Endothelial cell of umbilical vein (primary cell): ENCODE measurements at regions not wholly inside any gene's neighbourhood (a gene's known extent, or its start where the extent isn't known, plus 50 kb on each side); places are given as distances from the start of the nearest gene placed in this dataset.

ENCODE experiments used
- BruUV-seq: library from RNA; stranded (reverse); fragments of 400-500 nt; replicated peaks from 2 replicates; lab custom pipeline; 2021; lab: Mats Ljungman, UMichigan
- CTCF ChIA-PET: fragments of 300-600, 350-600 bp; sonication (Branson Sonifier 250); formaldehyde crosslinking; loops from one replicate; lab custom pipeline; 2021; ENCODE audit warnings: antibody characterized with exemption, inconsistent platforms; lab: Charles Lee
- POLR2A ChIA-PET: fragments of 300-600, 350-600 bp; sonication (Branson Sonifier 250); formaldehyde crosslinking; loops from one replicate; lab custom pipeline; 2021; ENCODE audit warnings: antibody characterized with exemption, inconsistent platforms; lab: Charles Lee
- DNase-seq: peaks from one replicate; pipeline ENCODE4 v3.0.0-alpha.2; 2011; ENCODE audit warnings: low read depth, low spot score
- FAIRE-seq: peaks from 2 replicates; lab custom pipeline; 2011; peaks lifted over from hg19 to GRCh38; lab: Jason Lieb, UNC
- H2AFZ ChIP-seq: 2 replicates; pipeline ENCODE4 v1.6.0; 2012; ENCODE audit warnings: low read depth, low read length, control low read depth, inconsistent platforms
- H3K27ac ChIP-seq: 2 replicates; pipeline ENCODE4 v1.5.1; 2011; ENCODE audit warnings: low read depth, mild to moderate bottlenecking, control low read depth, low read length, moderate library complexity; ENCODE audit not compliant: insufficient read depth
- H3K27me3 ChIP-seq, 2 experiments: 2 replicates each; pipeline versions ENCODE4 v1.6.0 to v1.6.1; 2011; ENCODE audit warnings: low read length in 2 of 2, mixed read lengths in 1 of 2; ENCODE audit not compliant: control insufficient read depth in 2 of 2, insufficient read depth in 2 of 2
- H3K36me3 ChIP-seq, 2 experiments: 2 replicates in 1 of 2; 3 replicates in 1 of 2; pipeline ENCODE4 v1.5.1; 2011; ENCODE audit warnings: low read length in 2 of 2, mild to moderate bottlenecking in 1 of 2, moderate library complexity in 1 of 2; ENCODE audit not compliant: control insufficient read depth in 2 of 2, insufficient read depth in 2 of 2; ENCODE audit errors: extremely low read depth in 1 of 2
- H3K4me1 ChIP-seq: 3 replicates; pipeline ENCODE4 v1.5.1; 2011; ENCODE audit warnings: mild to moderate bottlenecking, low read length; ENCODE audit not compliant: control insufficient read depth, insufficient read depth; ENCODE audit errors: extremely low read depth
- H3K4me2 ChIP-seq: 2 replicates; pipeline ENCODE4 v1.6.1; 2011; ENCODE audit warnings: low read length, control low read depth, mixed read lengths; ENCODE audit not compliant: insufficient read depth
- H3K4me3 ChIP-seq, 3 experiments: fragments of 200-600 bp in 1 of 3; sonication (generic), shearing (Covaris generic) in 1 of 3; replicated peaks in 1 of 3; 2 replicates each; pipeline ENCODE4 v1.5.1; 2011 to 2016; ENCODE audit warnings: control low read depth in 3 of 3, low read length in 3 of 3, mild to moderate bottlenecking in 2 of 3, inconsistent platforms in 1 of 3, low read depth in 1 of 3, moderate library complexity in 1 of 3; ENCODE audit not compliant: insufficient read depth in 1 of 3
- H3K79me2 ChIP-seq: 2 replicates; pipeline ENCODE4 v1.6.0; 2012; ENCODE audit warnings: low read length, inconsistent platforms; ENCODE audit not compliant: control insufficient read depth, insufficient read depth
- H3K9ac ChIP-seq: replicated peaks from 2 replicates; pipeline ENCODE3; 2011; ENCODE audit warnings: low read length, control low read depth; ENCODE audit not compliant: insufficient read depth; ENCODE audit errors: extremely low read depth
- H3K9me1 ChIP-seq: replicated peaks from 3 replicates; pipeline ENCODE4 v1.6.0; 2011; ENCODE audit warnings: mild to moderate bottlenecking, low read length; ENCODE audit not compliant: control insufficient read depth, insufficient read depth; ENCODE audit errors: extremely low read depth
- H3K9me3 ChIP-seq: replicated peaks from 2 replicates; pipeline ENCODE4 v1.5.1; 2012; ENCODE audit warnings: low read length, inconsistent platforms; ENCODE audit not compliant: control insufficient read depth, insufficient read depth
- H4K20me1 ChIP-seq: replicated peaks from 2 replicates; pipeline ENCODE3; 2011; ENCODE audit warnings: mild to moderate bottlenecking, low read length; ENCODE audit not compliant: control insufficient read depth, insufficient read depth; ENCODE audit errors: extremely low read depth
- CTCF ChIP-seq, 2 donors: IDR thresholded peaks; 1 replicate in 1 of 2; 2 replicates in 1 of 2; pipeline ENCODE4 v1.5.1; 2011; ENCODE audit warnings: low read length in 2 of 2, mild to moderate bottlenecking in 2 of 2, moderate library complexity in 2 of 2, control low read depth in 1 of 2, inconsistent platforms in 1 of 2, low read depth in 1 of 2; ENCODE audit not compliant: insufficient read depth in 1 of 2; ENCODE audit errors: extremely low read depth in 1 of 2
- EZH2 ChIP-seq: IDR thresholded peaks from 2 replicates; pipeline ENCODE4 v1.6.1; 2012; ENCODE audit warnings: borderline replicate concordance, low read depth, mild to moderate bottlenecking, moderate library complexity, low read length, inconsistent platforms; ENCODE audit not compliant: severe bottlenecking
- FOS ChIP-seq: IDR thresholded peaks from 2 replicates; pipeline ENCODE4 v1.6.1; 2011; ENCODE audit warnings: mild to moderate bottlenecking, low read length, moderate library complexity, borderline replicate concordance; ENCODE audit not compliant: insufficient read depth
- GATA2 ChIP-seq: IDR thresholded peaks from 2 replicates; pipeline ENCODE4 v1.7.0; 2011; ENCODE audit warnings: low read depth, mild to moderate bottlenecking, moderate library complexity, mixed read lengths, low read length; ENCODE audit not compliant: insufficient read length, insufficient read depth
- JUN ChIP-seq: IDR thresholded peaks from 2 replicates; pipeline ENCODE4 v1.6.1; 2011; ENCODE audit warnings: borderline replicate concordance, low read depth; ENCODE audit not compliant: insufficient read length, insufficient read depth
- MAX ChIP-seq: IDR thresholded peaks from 2 replicates; pipeline ENCODE4 v1.6.1; 2011; ENCODE audit not compliant: insufficient read depth, insufficient read length
- MYC ChIP-seq: IDR thresholded peaks from one replicate; pipeline ENCODE4 v1.6.1; 2011; ENCODE audit warnings: mild to moderate bottlenecking, low read depth, low read length
- POLR2A ChIP-seq: IDR thresholded peaks from 2 replicates; pipeline ENCODE4 v1.6.1; 2012; ENCODE audit warnings: low read depth, mild to moderate bottlenecking, control low read depth, low read length
- POLR2AphosphoS5 ChIP-seq: IDR thresholded peaks from 2 replicates; pipeline ENCODE4 v1.6.1; 2012; ENCODE audit warnings: low read depth, mild to moderate bottlenecking, control low read depth, low read length, moderate library complexity; ENCODE audit not compliant: insufficient read depth
- dilution Hi-C: fragments of 300-500 bp; cut with MboI; formaldehyde crosslinking; loops from one replicate; pipeline ENCODE4 v1.15.0; 2019; ENCODE audit warnings: low sequenced_read_pairs; ENCODE audit not compliant: extremely low pct_ligation_motif_present
- intact Hi-C: fragments of 100-400 bp; cut with micrococcal nuclease; formaldehyde crosslinking; loops from one replicate; pipeline ENCODE4 v1.10.0; 2022

GRCh38 chr10:43903451-43903850, 254.8 kb upstream of the ZNF32 start:
- intact Hi-C loops (no loop called here), dilution Hi-C loops (no loop called here)
- no TSS peak for BruUV-seq

More at GRCh38 chr10:43903451-43903850, 254.8 kb upstream of the ZNF32 start:
- Histone ChIP-seq H3K4me3 (no peak overlapping the region), H3K9me1 (no peaks in the 10 kb centered on the region), H2AFZ (no peak overlapping the region), H3K27me3 (peaks cover 0 to 8% of the 10 kb centered on the region in 2 experiments), H3K9ac (no peak overlapping the region), H4K20me1 (no peaks in the 10 kb centered on the region), H3K36me3 (no peaks in the 10 kb centered on the region), H3K79me2 (no peaks in the 10 kb centered on the region), H3K9me3 (no peaks in the 10 kb centered on the region), H3K4me1 (no peaks in the 10 kb centered on the region), H3K27ac (no peak overlapping the region), H3K4me2 (no peak overlapping the region)
- FAIRE-seq: no peak
- ChIA-PET POLR2A (no interaction called here), CTCF (interaction anchor here (1.6 kb wide), 1 partner anchor 10 kb away, joined by 4 read pairs; no protein-coding TSS in a partner anchor)
- DNase-seq: no peak
- TF ChIP-seq GATA2 (no peak), MAX (no peak), FOS (no peak), POLR2A (no peak), MYC (no peak), EZH2 (no peak), POLR2AphosphoS5 (no peak), CTCF (IDR thresholded peaks at IDR 0.05; ENCODE audit: extremely low read depth in 1 of 2, insufficient read depth in 1 of 2, low read depth in 1 of 2, low read length in 2 of 2) (no peak), JUN (no peak)
